ENCODE measurements at regions not wholly inside any gene's neighbourhood (a gene's known extent, or its start where the extent isn't known, plus 50 kb on each side); places are given as distances from the start of the nearest gene placed in this dataset.

- no peak for DNase-seq (ENCODE audit: low spot score)
- no peak overlapping the region for H3K4me3 ChIP-seq (ENCODE audit: low read depth, low read length, poor library complexity, severe bottlenecking)
- no peaks in the 10 kb centered on the region for H3K9me2 ChIP-seq (ENCODE audit: insufficient read depth, low read length)
- no peak overlapping the region for H3K4me2 ChIP-seq (ENCODE audit: low read length)
- POLR2A ChIA-PET = interaction anchor here (1.0 kb wide), 1 partner anchor 30 kb away, joined by 3 read pairs; no protein-coding TSS in a partner anchor
- H3K27ac ChIP-seq (ENCODE audit: low read depth, low read length, poor library complexity, severe bottlenecking) = no peak overlapping the region
- H3K4me1 ChIP-seq (ENCODE audit: insufficient read depth, low read length, poor library complexity, severe bottlenecking) = no peaks in the 10 kb centered on the region
- intact Hi-C loops (cut with micrococcal nuclease; ENCODE audit: unreplicated experiment) = no loop called here
- no peaks in the 10 kb centered on the region for H3K9me3 ChIP-seq (ENCODE audit: low read length)
- CTCF ChIA-PET (ENCODE audit: unreplicated experiment) = no interaction called here
- no TSS peak for BruUV-seq (replicated peaks)
- H3K36me3 ChIP-seq (ENCODE audit: insufficient read depth, low read length) = no peaks in the 10 kb centered on the region
- TF ChIP-seq EZH2phosphoT487 (IDR thresholded peaks at IDR 0.05; ENCODE audit: borderline replicate concordance, low read depth, low read length) = no peak
- no peak for TF ChIP-seq CTCF (conservative IDR thresholded peaks at IDR 0.05; ENCODE audit: low read length)
- no peaks in the 10 kb centered on the region for H4K20me1 ChIP-seq (ENCODE audit: insufficient read depth, low read length)
- H3K79me2 ChIP-seq (ENCODE audit: insufficient read depth, low read depth, low read length) = no peaks in the 10 kb centered on the region
- no peak overlapping the region for H2AFZ ChIP-seq (ENCODE audit: low read length)
Measured at GRCh38 chr3:130800829-130801228, 54.2 kb upstream of the PIK3R4 start.

GRCh38 chr3:130801473-130801872 lies 54.8 kb upstream of the PIK3R4 start:
- no peak overlapping the region for H3K27ac ChIP-seq (ENCODE audit: low read depth, low read length, poor library complexity, severe bottlenecking)
- no peak overlapping the region for H3K4me3 ChIP-seq (ENCODE audit: low read depth, low read length, poor library complexity, severe bottlenecking)
- no peaks in the 10 kb centered on the region for H3K9me2 ChIP-seq (ENCODE audit: insufficient read depth, low read length)
- H3K4me2 ChIP-seq (ENCODE audit: low read length) = no peak overlapping the region
- no peaks in the 10 kb centered on the region for H3K36me3 ChIP-seq (ENCODE audit: insufficient read depth, low read length)
- no peaks in the 10 kb centered on the region for H3K4me1 ChIP-seq (ENCODE audit: insufficient read depth, low read length, poor library complexity, severe bottlenecking)
- ChIA-PET POLR2A (interaction anchor here (0.6 to 1.0 kb wide), 2 partner anchors 31 to 578 kb away, joined by 3 read pairs; no protein-coding TSS in a partner anchor), CTCF (ENCODE audit: unreplicated experiment) (no interaction called here)
- DNase-seq (ENCODE audit: low spot score) = no peak
- intact Hi-C loops (cut with micrococcal nuclease; ENCODE audit: unreplicated experiment) = no loop called here
- BruUV-seq (replicated peaks) = no TSS peak
- no peak overlapping the region for H2AFZ ChIP-seq (ENCODE audit: low read length)
- no peaks in the 10 kb centered on the region for H3K9me3 ChIP-seq (ENCODE audit: low read length)
- H3K79me2 ChIP-seq (ENCODE audit: insufficient read depth, low read depth, low read length) = no peaks in the 10 kb centered on the region
- TF ChIP-seq EZH2phosphoT487 (IDR thresholded peaks at IDR 0.05; ENCODE audit: borderline replicate concordance, low read depth, low read length) (no peak), CTCF (conservative IDR thresholded peaks at IDR 0.05; ENCODE audit: low read length) (no peak)
- H4K20me1 ChIP-seq (ENCODE audit: insufficient read depth, low read length) = no peaks in the 10 kb centered on the region

GRCh38 chr3:130811557-130811956 lies 64.9 kb upstream of the PIK3R4 start:
- TF ChIP-seq CTCF (conservative IDR thresholded peaks at IDR 0.05; ENCODE audit: low read length) (no peak), EZH2phosphoT487 (IDR thresholded peaks at IDR 0.05; ENCODE audit: borderline replicate concordance, low read depth, low read length) (no peak)
- no peaks in the 10 kb centered on the region for H3K9me2 ChIP-seq (ENCODE audit: insufficient read depth, low read length)
- BruUV-seq (replicated peaks) = no TSS peak
- no peak overlapping the region for H3K4me2 ChIP-seq (ENCODE audit: low read length)
- CTCF ChIA-PET (ENCODE audit: unreplicated experiment) = no interaction called here
- intact Hi-C loops (cut with micrococcal nuclease; ENCODE audit: unreplicated experiment) = no loop called here
- H4K20me1 ChIP-seq (ENCODE audit: insufficient read depth, low read length) = no peaks in the 10 kb centered on the region
- no peaks in the 10 kb centered on the region for H3K79me2 ChIP-seq (ENCODE audit: insufficient read depth, low read depth, low read length)
- H3K27ac ChIP-seq (ENCODE audit: low read depth, low read length, poor library complexity, severe bottlenecking) = no peak overlapping the region
- no peaks in the 10 kb centered on the region for H3K9me3 ChIP-seq (ENCODE audit: low read length)
- POLR2A ChIA-PET = no interaction called here
- no peaks in the 10 kb centered on the region for H3K4me1 ChIP-seq (ENCODE audit: insufficient read depth, low read length, poor library complexity, severe bottlenecking)
- H3K36me3 ChIP-seq (ENCODE audit: insufficient read depth, low read length) = no peaks in the 10 kb centered on the region
- H3K4me3 ChIP-seq (ENCODE audit: low read depth, low read length, poor library complexity, severe bottlenecking) = no peak overlapping the region
- DNase-seq (ENCODE audit: low spot score) = no peak
- H2AFZ ChIP-seq (ENCODE audit: low read length) = no peak overlapping the region

All from OCI-LY7 (cell line).